Fibroblast of skin of right biceps (primary cell): ENCODE measurements at regions not wholly inside any gene's neighbourhood (a gene's known extent, or its start where the extent isn't known, plus 50 kb on each side); places are given as distances from the start of the nearest gene placed in this dataset.

Experiments used
- DNase-seq: peaks from one replicate; pipeline ENCODE4 v3.0.0-alpha.2; 2013

- no peak for DNase-seq
Observed at GRCh38 chr10:71072823-71073210, 139.6 kb upstream of the UNC5B start.

- no peak for DNase-seq
Observed at GRCh38 chr10:71073451-71074175, 138.8 kb upstream of the UNC5B start.

GRCh38 chr10:71074176-71074755 is 138.1 kb upstream of the UNC5B start:
- no peak for DNase-seq

GRCh38 chr10:71075086-71075758 is 137.1 kb upstream of the UNC5B start:
- no peak for DNase-seq

- no peak for DNase-seq
Observed at GRCh38 chr10:71075759-71076472, 136.5 kb upstream of the UNC5B start.

- DNase-seq = no peak
Observed at GRCh38 chr10:71076473-71077142, 135.8 kb upstream of the UNC5B start.

- DNase-seq = no peak
Observed at GRCh38 chr10:71077143-71077581, 135.2 kb upstream of the UNC5B start.

- DNase-seq = no peak
Observed at GRCh38 chr10:71077796-71078453, 134.4 kb upstream of the UNC5B start.

GRCh38 chr10:71078454-71079145 is 133.8 kb upstream of the UNC5B start:
- DNase-seq = no peak

GRCh38 chr10:71079761-71080380 is 132.5 kb upstream of the UNC5B start:
- no peak for DNase-seq

GRCh38 chr10:71080381-71081228 is 131.8 kb upstream of the UNC5B start:
- DNase-seq = no peak

- DNase-seq = no peak
Observed at GRCh38 chr10:71081229-71081560, 131.2 kb upstream of the UNC5B start.

GRCh38 chr10:71081912-71082311 is 130.5 kb upstream of the UNC5B start:
- DNase-seq = no peak

- no peak for DNase-seq
Observed at GRCh38 chr10:71082960-71083715, 129.2 kb upstream of the UNC5B start.

GRCh38 chr10:71083716-71083975 is 128.7 kb upstream of the UNC5B start:
- no peak for DNase-seq

- no peak for DNase-seq
Observed at GRCh38 chr10:71084061-71084817, 128.1 kb upstream of the UNC5B start.

- no peak for DNase-seq
Observed at GRCh38 chr10:71084818-71085126, 127.6 kb upstream of the UNC5B start.

- no peak for DNase-seq
Observed at GRCh38 chr10:71085689-71086438, 126.5 kb upstream of the UNC5B start.
